DND-41 (cell line): ENCODE measurements at regions not wholly inside any gene's neighbourhood (a gene's known extent, or its start where the extent isn't known, plus 50 kb on each side); places are given as distances from the start of the nearest gene placed in this dataset.

Experiments
- CTCF ChIP-seq: IDR thresholded peaks from 2 replicates; pipeline ENCODE4 v1.5.1; 2012; ENCODE audit warnings: borderline replicate concordance, low read length, moderate library complexity, mild to moderate bottlenecking; ENCODE audit not compliant: poor library complexity, severe bottlenecking; ENCODE audit errors: extremely low read depth
- EZH2 ChIP-seq: IDR thresholded peaks from 3 replicates; pipeline ENCODE4 v1.6.1; 2012; ENCODE audit warnings: borderline replicate concordance, low read depth, mild to moderate bottlenecking, moderate library complexity, low read length, inconsistent platforms; ENCODE audit not compliant: severe bottlenecking

GRCh38 chr10:118805146-118805545 is 50.4 kb upstream of the CACUL1 start:
- TF ChIP-seq CTCF (no peak), EZH2 (no peak)
